Activated T-helper 1 cell treated with anti-CD3 and anti-CD28 coated beads, Interleukin-12 subunit alpha, Interleukin-12 subunit beta, Interleukin-2, Interleukin-4 antibody, amounts not matched to agents 30 ng/mL and 10 ng/mL and 1 ng/mL, durations not matched to agents 14 hours and 24 hours and 36 hours (primary cell): ENCODE measurements at regions not wholly inside any gene's neighbourhood (a gene's known extent, or its start where the extent isn't known, plus 50 kb on each side); places are given as distances from the start of the nearest gene placed in this dataset.

Source experiments
- DNase-seq: peaks from one replicate; pipeline ENCODE4 v3.0.0; 2021; ENCODE audit warnings: low spot score
- H3K27ac Mint-ChIP-seq: one replicate; pipeline ENCODE4 v1.8.0; 2021; ENCODE audit warnings: mild to moderate bottlenecking, mixed read lengths
- H3K27me3 Mint-ChIP-seq: one replicate; pipeline ENCODE4 v1.8.0; 2022; ENCODE audit warnings: mild to moderate bottlenecking, moderate library complexity, mixed read lengths; ENCODE audit not compliant: insufficient read depth
- H3K36me3 Mint-ChIP-seq: one replicate; pipeline ENCODE4 v1.8.0; 2021; ENCODE audit warnings: low read depth, mixed read lengths
- H3K4me1 Mint-ChIP-seq: one replicate; pipeline ENCODE4 v1.8.0; 2021; ENCODE audit warnings: low read depth, mixed read lengths
- H3K4me3 Mint-ChIP-seq: one replicate; pipeline ENCODE4 v1.8.0; 2021; ENCODE audit warnings: mild to moderate bottlenecking, moderate library complexity, mixed read lengths
- H3K9me3 Mint-ChIP-seq: one replicate; pipeline ENCODE4 v1.8.0; 2021; ENCODE audit warnings: mixed read lengths
- intact Hi-C: fragments of 100-400 bp; cut with micrococcal nuclease; formaldehyde crosslinking; loops from one replicate; pipeline ENCODE4 v1.15.1; 2024

GRCh38 chr3:106542101-106542769 is 673.4 kb upstream of the CBLB start:
- Mint-ChIP-seq H3K36me3 (peaks cover 4% of the 10 kb centered on the region), H3K4me3 (no peak overlapping the region), H3K27me3 (no peaks in the 10 kb centered on the region), H3K9me3 (peaks cover 45% of the 10 kb centered on the region), H3K4me1 (no peaks in the 10 kb centered on the region), H3K27ac (no peak overlapping the region)
- no peak for DNase-seq
- intact Hi-C loops, result no loop called here

DNA sequence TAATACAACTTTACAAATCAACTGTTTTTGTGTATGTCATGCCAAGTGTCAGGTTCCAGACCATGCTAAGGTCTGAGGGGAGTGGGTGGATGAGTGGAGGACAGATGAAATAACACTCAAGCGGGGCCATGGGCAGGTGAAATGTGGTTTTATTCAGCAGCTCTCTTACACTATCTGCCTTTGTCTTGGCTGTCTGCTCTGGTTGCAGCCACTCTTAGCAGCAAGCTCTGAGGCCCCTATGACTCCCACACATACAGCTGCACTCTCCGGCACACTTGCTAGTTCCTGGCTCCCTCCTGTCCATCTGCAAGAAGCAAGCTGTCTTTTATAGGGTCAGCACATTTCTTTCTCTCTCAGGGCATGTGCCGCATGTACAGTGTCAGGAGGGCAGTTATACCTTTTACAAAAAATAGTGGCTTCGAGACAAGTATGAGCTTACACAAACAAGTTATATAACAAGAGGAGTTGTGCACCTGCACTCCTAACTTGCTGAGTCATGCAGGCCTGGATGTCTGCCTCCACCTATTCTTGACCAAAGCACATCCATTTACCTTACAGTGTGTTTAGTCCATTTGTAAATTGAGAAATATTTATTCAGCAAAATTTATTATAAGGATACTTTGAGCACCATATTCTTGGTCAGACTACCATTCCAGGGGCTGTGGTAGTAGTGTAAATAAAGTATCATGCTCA is 683.7 kb upstream of the CBLB start:
- no peaks in the 10 kb centered on the region for H3K27me3 Mint-ChIP-seq

GRCh38 chr3:106560451-106560966 is 691.7 kb upstream of the CBLB start:
- peaks cover 10% of the 10 kb centered on the region for H3K4me1 Mint-ChIP-seq
- H3K9me3 Mint-ChIP-seq, result peaks cover 4% of the 10 kb centered on the region
- no peaks in the 10 kb centered on the region for H3K27me3 Mint-ChIP-seq
- peaks cover 5% of the 10 kb centered on the region for H3K36me3 Mint-ChIP-seq
- no peak overlapping the region for H3K27ac Mint-ChIP-seq
- no peak overlapping the region for H3K4me3 Mint-ChIP-seq
- intact Hi-C loops, result loop anchor here (1.0 kb wide), 1 partner anchor 86 kb away; no protein-coding TSS in a partner anchor
- DNase-seq, result no peak

More for the DNA sequence above, 683.7 kb upstream of the CBLB start:
- Mint-ChIP-seq H3K4me1 (no peaks in the 10 kb centered on the region), H3K27ac (no peak overlapping the region), H3K36me3 (no peaks in the 10 kb centered on the region), H3K9me3 (peaks cover 7% of the 10 kb centered on the region), H3K4me3 (no peak overlapping the region)
- intact Hi-C loops, result no loop called here
- DNase-seq, result no peak

DNA sequence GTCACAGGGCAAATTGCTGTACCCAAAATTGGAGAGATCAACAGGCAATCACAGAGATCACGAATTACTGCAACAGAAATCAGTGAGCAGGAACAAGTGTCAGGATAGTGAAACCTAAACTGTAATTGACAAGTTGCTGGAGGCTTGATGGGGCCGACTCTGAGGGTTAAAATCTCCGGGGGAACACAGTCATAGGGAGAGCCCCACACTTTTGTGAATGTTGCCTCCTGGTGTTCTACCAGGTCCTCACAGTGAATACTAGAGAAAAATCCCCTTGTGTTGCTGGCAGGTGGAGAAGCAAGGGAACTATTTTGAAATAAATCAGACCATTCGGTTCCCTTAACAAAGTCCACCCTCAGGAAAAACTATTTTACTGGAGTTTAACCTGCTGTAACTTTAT is 697.5 kb upstream of the CBLB start:
- Mint-ChIP-seq H3K27ac (no peak overlapping the region), H3K4me3 (no peak overlapping the region), H3K36me3 (peaks cover under 1% of the 10 kb centered on the region), H3K27me3 (no peaks in the 10 kb centered on the region), H3K4me1 (peaks cover 7% of the 10 kb centered on the region), H3K9me3 (peaks cover 5% of the 10 kb centered on the region)
- DNase-seq, result no peak
- intact Hi-C loops, result no loop called here

- H3K27ac Mint-ChIP-seq, result no peak overlapping the region
- intact Hi-C loops, result no loop called here
- no peaks in the 10 kb centered on the region for H3K27me3 Mint-ChIP-seq
- no peak for DNase-seq
- peaks cover 4% of the 10 kb centered on the region for H3K9me3 Mint-ChIP-seq
- no peaks in the 10 kb centered on the region for H3K36me3 Mint-ChIP-seq
- peaks cover 7% of the 10 kb centered on the region for H3K4me1 Mint-ChIP-seq
- H3K4me3 Mint-ChIP-seq, result no peak overlapping the region
Observed at GRCh38 chr3:106570426-106570825, 701.6 kb upstream of the CBLB start.

- no peak for DNase-seq
- Mint-ChIP-seq H3K27ac (no peak overlapping the region), H3K4me3 (no peak overlapping the region), H3K27me3 (no peaks in the 10 kb centered on the region), H3K4me1 (no peaks in the 10 kb centered on the region), H3K36me3 (no peaks in the 10 kb centered on the region), H3K9me3 (peaks cover 4% of the 10 kb centered on the region)
- intact Hi-C loops, result no loop called here
Observed at GRCh38 chr3:106573605-106574004, 704.8 kb upstream of the CBLB start.

DNA sequence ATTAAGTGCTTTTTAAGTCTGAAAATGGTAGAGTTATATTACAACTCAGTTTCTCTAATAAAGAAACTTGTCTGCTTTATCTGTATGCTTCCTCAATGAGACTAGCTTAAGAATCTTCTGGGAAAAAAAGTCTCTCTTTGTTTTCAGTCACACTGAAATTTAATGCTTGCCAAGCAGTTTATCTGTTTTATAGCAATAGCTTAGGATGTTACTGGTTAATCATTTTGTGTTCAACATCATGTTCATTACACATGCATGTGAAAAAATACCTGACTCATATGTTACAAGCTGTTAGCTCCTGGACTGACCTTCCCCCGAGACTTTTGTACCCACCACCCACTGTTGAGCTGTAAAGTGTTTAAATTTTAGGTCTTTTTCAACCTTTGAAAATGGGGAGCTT is 706.2 kb upstream of the CBLB start:
- Mint-ChIP-seq H3K27ac (no peak overlapping the region), H3K4me1 (no peaks in the 10 kb centered on the region), H3K27me3 (no peaks in the 10 kb centered on the region), H3K9me3 (no peaks in the 10 kb centered on the region), H3K4me3 (no peak overlapping the region), H3K36me3 (no peaks in the 10 kb centered on the region)
- intact Hi-C loops, result no loop called here
- DNase-seq, result no peak

- DNase-seq, result no peak
- Mint-ChIP-seq H3K9me3 (peaks cover 4% of the 10 kb centered on the region), H3K4me3 (no peak overlapping the region), H3K4me1 (no peaks in the 10 kb centered on the region), H3K27me3 (no peaks in the 10 kb centered on the region), H3K36me3 (no peaks in the 10 kb centered on the region), H3K27ac (no peak overlapping the region)
- intact Hi-C loops, result no loop called here
Observed at GRCh38 chr3:106577241-106577640, 708.4 kb upstream of the CBLB start.

- H3K27me3 Mint-ChIP-seq, result no peaks in the 10 kb centered on the region
- no peaks in the 10 kb centered on the region for H3K36me3 Mint-ChIP-seq
- no peaks in the 10 kb centered on the region for H3K4me1 Mint-ChIP-seq
Observed at GRCh38 chr3:106578911-106579310, 710.1 kb upstream of the CBLB start.

DNA sequence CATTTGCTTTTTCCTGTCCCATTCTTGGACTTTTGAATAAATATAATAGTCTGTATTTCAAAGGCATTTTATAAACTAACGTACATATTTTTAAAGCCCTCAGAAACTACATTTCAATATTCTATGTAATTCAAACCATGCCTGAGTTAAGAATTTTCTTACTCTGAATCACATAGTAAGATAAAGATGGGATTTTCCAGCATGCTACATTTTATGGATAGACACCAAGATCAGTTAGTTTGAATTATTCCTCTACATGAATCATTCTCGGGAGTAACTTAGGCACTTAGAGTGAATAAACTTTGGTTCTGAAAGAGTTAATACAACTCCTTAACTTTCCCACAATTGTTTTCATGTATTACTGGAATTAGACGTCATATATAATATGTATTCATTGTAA is 713.3 kb upstream of the CBLB start:
- H3K9me3 Mint-ChIP-seq, result peaks cover 4% of the 10 kb centered on the region
- H3K36me3 Mint-ChIP-seq, result no peaks in the 10 kb centered on the region
- no peaks in the 10 kb centered on the region for H3K27me3 Mint-ChIP-seq
- intact Hi-C loops, result no loop called here
- H3K4me3 Mint-ChIP-seq, result no peak overlapping the region
- DNase-seq, result no peak
- no peak overlapping the region for H3K27ac Mint-ChIP-seq
- no peaks in the 10 kb centered on the region for H3K4me1 Mint-ChIP-seq

More at GRCh38 chr3:106578911-106579310, 710.1 kb upstream of the CBLB start:
- intact Hi-C loops, result no loop called here
- no peak for DNase-seq
- peaks cover 4% of the 10 kb centered on the region for H3K9me3 Mint-ChIP-seq
- no peak overlapping the region for H3K4me3 Mint-ChIP-seq
- H3K27ac Mint-ChIP-seq, result no peak overlapping the region

DNA sequence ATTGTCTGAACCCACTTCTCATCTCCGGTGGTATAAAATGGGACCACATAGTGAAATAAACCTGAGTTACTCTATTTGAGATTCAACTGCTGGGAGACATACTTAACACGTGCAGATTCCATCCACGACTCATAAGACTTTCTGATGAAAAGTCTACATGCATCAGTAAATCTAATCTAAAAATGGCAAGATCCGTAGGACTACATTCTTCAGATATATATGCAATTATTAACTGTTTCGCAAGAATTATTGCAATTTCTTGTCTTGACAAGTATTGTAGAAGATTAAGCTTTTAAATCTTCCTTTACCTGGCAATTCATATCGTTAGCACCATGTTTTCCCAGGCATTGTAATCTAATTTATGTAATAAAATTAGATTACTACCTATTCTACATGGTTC is 718.7 kb upstream of the CBLB start:
- Mint-ChIP-seq H3K4me3 (no peak overlapping the region), H3K9me3 (peaks cover 11% of the 10 kb centered on the region), H3K27ac (no peak overlapping the region), H3K4me1 (peaks cover 7% of the 10 kb centered on the region), H3K36me3 (no peaks in the 10 kb centered on the region), H3K27me3 (no peaks in the 10 kb centered on the region)
- DNase-seq, result no peak
- intact Hi-C loops, result no loop called here

DNA sequence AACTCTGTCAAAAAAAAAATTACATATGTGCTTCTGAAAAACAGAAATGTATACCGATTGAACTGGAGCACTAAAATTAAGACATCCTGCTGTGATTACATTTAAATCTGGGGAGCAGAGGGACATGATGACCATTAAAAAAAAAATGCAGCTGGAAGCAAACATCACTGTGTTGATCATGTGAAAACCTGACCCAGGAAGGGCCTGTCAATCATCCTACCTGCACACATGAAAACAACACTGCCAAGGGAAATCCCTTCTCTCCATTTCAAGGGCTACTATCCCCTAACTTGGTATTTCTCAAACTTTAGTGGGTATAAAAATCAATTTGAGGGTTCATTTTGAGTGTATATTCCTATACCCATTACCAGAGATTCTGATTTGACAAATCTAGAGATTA is 719.9 kb upstream of the CBLB start:
- H3K9me3 Mint-ChIP-seq, result peaks cover 15% of the 10 kb centered on the region
- H3K27me3 Mint-ChIP-seq, result no peaks in the 10 kb centered on the region
- no peaks in the 10 kb centered on the region for H3K36me3 Mint-ChIP-seq
- peaks cover 13% of the 10 kb centered on the region for H3K4me1 Mint-ChIP-seq
- intact Hi-C loops, result no loop called here
- H3K4me3 Mint-ChIP-seq, result no peak overlapping the region
- no peak for DNase-seq
- no peak overlapping the region for H3K27ac Mint-ChIP-seq

DNA sequence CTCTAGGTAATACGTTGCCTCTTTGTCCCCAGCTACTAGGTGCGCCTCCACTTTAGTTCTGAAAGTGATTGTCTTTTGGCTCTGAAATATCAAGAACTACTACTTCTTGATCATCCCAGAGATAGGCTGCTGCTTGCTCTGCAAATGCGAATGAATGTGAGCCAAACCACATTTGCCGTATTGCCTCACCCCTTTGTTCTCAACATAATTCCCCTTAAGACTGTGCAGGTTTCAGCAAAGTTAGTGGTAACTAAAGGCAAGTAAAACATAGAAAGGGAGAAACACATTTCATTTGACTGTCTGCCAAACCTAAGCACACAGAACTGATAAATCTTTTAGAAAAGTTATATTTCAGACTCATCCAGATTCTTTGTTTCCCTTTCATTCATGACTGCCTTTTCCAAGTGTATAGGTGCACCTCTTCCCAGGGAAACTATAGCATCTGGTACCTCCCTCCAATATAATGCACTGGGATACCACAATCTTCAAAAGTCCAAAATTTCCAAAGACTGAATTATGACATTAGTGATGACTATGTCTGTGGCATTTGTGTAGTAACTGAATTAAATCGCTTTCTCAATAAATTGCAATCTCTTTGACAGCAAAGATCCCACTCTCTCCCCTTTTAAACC is 720.6 kb upstream of the CBLB start:
- Mint-ChIP-seq H3K4me1 (peaks cover 14% of the 10 kb centered on the region), H3K27ac (no peak overlapping the region), H3K4me3 (no peak overlapping the region), H3K9me3 (peaks cover 15% of the 10 kb centered on the region), H3K27me3 (no peaks in the 10 kb centered on the region), H3K36me3 (no peaks in the 10 kb centered on the region)
- DNase-seq, result no peak
- intact Hi-C loops, result no loop called here
